22Rv1 (cell line): ENCODE measurements at regions not wholly inside any gene's neighbourhood (a gene's known extent, or its start where the extent isn't known, plus 50 kb on each side); places are given as distances from the start of the nearest gene placed in this dataset.

Experiments used
- H3K27ac ChIP-seq: fragments of 450-650 bp; 2 replicates; pipeline ENCODE4 v1.5.1; 2017
- ZFX ChIP-seq: fragments of 450-650 bp; IDR thresholded peaks from 2 replicates; pipeline ENCODE4 v1.6.1; 2017; ENCODE audit warnings: antibody characterized with exemption, borderline replicate concordance
- TF ChIP-seq, protein P1 (sequence below): fragments of 450-650 bp; IDR thresholded peaks from 2 replicates; pipeline ENCODE4 v1.5.1; 2017; ENCODE audit warnings: mild to moderate bottlenecking

DNA sequence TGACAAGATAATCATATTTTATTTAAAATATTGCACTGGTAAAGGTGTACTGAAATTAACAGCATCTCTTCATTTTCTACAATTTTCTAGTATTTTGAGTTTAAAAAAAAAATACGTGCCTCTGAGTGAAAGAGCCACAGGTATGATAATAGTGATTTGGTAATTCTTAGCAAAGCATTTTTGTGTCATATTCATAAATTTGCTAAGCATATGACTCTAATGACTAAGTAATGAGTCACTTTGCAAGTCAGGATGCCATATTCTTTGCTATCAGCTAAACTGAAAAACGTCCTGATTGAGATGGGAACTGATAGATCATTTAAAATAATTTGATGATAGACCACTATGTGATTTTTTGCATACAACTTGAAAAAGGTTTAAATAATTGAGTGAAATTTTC lies 136.1 kb upstream of the IRS2 start:
- TF ChIP-seq, protein P1, sequence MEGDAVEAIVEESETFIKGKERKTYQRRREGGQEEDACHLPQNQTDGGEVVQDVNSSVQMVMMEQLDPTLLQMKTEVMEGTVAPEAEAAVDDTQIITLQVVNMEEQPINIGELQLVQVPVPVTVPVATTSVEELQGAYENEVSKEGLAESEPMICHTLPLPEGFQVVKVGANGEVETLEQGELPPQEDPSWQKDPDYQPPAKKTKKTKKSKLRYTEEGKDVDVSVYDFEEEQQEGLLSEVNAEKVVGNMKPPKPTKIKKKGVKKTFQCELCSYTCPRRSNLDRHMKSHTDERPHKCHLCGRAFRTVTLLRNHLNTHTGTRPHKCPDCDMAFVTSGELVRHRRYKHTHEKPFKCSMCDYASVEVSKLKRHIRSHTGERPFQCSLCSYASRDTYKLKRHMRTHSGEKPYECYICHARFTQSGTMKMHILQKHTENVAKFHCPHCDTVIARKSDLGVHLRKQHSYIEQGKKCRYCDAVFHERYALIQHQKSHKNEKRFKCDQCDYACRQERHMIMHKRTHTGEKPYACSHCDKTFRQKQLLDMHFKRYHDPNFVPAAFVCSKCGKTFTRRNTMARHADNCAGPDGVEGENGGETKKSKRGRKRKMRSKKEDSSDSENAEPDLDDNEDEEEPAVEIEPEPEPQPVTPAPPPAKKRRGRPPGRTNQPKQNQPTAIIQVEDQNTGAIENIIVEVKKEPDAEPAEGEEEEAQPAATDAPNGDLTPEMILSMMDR, result no peak
- TF ChIP-seq ZFX, result no peak
- H3K27ac ChIP-seq, result no peak overlapping the region

DNA sequence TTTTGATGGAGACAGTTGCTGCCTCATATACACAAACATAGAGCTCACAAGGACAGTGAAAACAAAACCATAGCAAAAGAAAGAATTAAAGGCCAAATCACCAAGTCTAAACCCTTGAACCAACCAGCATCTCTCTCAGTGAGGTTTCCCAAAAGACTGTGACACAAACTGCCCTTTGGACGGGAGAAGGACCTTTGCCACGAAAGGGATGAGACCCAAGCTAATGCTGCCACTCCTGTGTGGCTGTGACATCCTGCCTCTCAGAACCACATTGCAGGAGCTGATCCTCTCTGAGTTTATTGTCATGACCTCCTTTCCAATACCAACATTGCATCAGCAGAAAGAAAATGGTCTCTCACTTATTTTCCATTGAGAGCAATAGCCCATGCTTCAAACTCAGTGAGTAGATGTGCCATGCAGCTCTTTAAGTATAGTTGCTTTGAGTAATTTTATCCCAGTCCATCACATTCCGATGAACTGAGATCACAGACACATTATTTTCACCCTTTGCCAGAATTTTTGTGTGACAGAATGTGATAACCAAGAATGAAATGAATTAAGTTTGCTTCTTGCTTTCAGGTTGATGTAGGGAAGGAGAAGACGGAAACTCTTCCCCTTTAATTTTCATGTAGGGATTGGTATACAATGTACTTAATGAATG lies 133.5 kb upstream of the IRS2 start:
- no peak overlapping the region for H3K27ac ChIP-seq
- TF ChIP-seq, protein P1, result no peak
- TF ChIP-seq ZFX, result no peak

DNA sequence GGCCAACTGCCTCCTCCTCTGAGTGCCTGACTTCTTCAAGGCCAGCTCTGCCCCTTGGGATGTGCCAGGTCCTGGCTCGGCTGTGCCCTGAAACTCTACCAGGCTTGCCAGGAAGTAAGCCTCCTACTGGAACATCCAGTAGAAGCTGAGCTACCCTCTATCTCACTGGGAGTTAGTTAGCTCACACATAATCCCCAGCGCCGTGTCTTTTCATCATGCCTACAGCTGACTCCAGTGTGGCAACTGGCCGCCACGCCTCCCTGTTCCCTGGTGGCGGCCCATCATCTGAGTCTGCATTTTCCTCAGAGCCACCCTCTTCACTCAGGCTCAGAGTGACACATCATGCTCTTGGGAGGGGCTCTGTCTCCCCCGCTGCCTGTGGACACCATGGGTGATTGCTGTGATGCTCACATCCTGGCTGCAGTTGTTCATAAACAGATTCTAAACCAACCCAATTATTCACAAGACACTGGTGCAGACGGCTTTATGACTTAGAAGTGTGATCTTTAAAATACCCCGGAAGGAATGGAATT lies 131.9 kb upstream of the IRS2 start:
- TF ChIP-seq, protein P1, result no peak
- TF ChIP-seq ZFX, result no peak
- no peak overlapping the region for H3K27ac ChIP-seq

DNA sequence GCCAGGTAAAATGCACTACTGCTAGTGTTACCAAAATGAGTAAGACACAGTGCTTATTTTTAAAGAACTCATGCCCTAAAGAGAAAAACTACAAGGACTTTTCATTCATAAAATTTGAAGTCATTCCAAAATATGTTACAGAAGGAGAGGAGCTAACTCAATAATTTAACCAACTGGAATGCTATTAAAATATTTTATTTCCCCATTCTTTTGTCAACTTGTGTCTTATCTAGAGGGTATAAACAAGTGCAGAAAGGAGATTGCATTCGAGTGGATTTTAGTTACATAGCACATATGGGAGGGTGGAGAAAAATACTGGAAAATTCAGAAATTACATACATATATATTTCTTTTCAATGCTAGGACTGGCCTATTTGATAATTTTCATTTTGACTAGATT lies 131.0 kb upstream of the IRS2 start:
- no peak overlapping the region for H3K27ac ChIP-seq
- no peak for TF ChIP-seq ZFX
- TF ChIP-seq, protein P1, result no peak

DNA sequence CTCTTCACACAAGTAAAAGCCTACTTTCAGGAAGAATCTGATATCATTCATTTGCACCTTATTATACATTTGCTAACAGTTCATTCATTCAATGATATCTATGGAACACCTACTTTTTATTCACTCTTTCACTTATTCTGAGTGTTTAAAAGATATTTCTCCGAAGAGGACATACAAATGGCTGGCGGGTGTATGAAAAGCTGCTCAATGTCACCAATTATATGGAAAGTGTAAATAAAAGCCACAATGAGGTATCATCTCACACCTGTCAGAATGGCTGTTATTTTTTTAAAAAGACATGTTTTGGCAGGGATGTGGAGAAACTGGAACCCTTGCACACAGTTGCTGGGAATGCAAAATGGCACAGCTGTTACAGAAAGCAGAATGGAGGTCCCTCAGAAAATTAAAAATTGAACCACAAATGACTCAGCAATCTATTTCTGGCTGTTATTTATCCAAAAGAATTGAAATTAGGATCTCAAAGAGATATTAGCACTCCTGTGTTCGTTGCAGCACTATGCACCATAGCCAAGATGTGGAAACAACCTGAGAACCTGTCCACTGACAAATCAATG lies 127.6 kb upstream of the IRS2 start:
- H3K27ac ChIP-seq, result no peak overlapping the region
- TF ChIP-seq, protein P1, result no peak
- no peak for TF ChIP-seq ZFX

DNA sequence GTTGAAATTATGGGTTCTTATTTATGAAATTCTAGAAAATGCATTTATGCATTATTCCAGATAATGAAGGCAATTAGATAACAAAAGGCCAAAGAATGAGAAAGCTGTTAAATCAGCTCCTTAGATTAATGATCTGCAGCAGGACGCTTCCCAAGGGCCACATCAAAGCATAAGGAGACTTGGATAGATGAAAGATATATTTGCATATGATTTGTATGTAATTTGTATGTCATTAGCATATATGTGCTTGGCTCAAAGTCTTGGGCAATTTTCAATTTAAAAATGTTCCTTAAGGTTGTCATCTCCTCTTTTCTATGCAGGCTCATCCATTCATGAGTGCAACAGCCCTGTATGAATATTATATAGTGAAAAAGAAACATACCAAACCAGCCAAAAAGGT lies 126.8 kb upstream of the IRS2 start:
- TF ChIP-seq, protein P1, result no peak
- no peak for TF ChIP-seq ZFX
- H3K27ac ChIP-seq, result no peak overlapping the region

DNA sequence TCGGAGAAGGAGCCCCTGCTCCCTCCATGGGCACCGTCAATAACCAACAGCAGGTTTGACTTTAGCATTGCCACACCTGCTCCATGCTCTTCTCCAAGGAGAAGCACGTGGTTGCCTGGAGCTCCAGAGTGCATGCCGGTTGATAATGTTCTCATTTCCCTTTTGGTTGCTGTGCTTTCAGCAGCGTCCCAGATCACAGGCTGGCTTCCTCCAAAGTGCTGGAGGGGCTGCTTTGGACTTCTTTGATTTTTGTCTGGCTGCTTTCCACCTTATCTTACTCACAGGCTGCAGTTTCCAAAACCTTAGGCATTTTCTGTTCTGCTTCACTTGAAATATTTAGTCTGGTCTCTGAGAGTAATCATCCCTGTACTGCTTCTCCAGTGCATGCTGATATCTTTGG lies 123.8 kb upstream of the IRS2 start:
- TF ChIP-seq ZFX, result no peak
- TF ChIP-seq, protein P1, result no peak

More for the DNA sequence above, 123.8 kb upstream of the IRS2 start:
- H3K27ac ChIP-seq, result no peak overlapping the region
